22Rv1 (cell line): ENCODE measurements at regions not wholly inside any gene's neighbourhood (a gene's known extent, or its start where the extent isn't known, plus 50 kb on each side); places are given as distances from the start of the nearest gene placed in this dataset.
"Not testable (repeated sequence)": the region's sequence is repeated elsewhere in the genome, so short reads cannot be mapped to it uniquely, and the experiment has no call there.

Source experiments
- ZFX ChIP-seq: fragments of 450-650 bp; IDR thresholded peaks from 2 replicates; pipeline ENCODE4 v1.6.1; 2017; ENCODE audit warnings: antibody characterized with exemption, borderline replicate concordance
- TF ChIP-seq, protein P1 (sequence below): fragments of 450-650 bp; IDR thresholded peaks from 2 replicates; pipeline ENCODE4 v1.5.1; 2017; ENCODE audit warnings: mild to moderate bottlenecking

DNA sequence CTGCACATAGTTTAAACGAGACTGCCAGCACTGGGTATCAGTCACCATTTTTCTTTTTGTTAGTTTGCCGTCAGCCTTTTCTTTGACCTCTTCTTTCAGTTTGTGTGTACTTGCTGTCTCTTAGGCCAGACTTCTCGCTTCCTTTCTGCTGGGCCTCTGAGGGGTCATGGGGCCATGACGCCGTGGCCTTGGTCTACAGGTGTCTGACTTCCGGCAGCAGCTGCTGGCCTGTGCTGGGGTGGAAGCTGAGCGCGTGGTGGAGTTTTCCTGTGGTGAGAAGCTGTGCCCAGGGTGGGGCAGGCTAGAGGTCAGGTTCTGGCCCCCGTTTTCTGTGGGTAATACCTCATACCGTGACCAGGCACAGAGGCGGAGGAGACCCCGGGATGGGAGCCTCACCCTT is 101.6 kb upstream of the PZP start:
- TF ChIP-seq, protein P1, sequence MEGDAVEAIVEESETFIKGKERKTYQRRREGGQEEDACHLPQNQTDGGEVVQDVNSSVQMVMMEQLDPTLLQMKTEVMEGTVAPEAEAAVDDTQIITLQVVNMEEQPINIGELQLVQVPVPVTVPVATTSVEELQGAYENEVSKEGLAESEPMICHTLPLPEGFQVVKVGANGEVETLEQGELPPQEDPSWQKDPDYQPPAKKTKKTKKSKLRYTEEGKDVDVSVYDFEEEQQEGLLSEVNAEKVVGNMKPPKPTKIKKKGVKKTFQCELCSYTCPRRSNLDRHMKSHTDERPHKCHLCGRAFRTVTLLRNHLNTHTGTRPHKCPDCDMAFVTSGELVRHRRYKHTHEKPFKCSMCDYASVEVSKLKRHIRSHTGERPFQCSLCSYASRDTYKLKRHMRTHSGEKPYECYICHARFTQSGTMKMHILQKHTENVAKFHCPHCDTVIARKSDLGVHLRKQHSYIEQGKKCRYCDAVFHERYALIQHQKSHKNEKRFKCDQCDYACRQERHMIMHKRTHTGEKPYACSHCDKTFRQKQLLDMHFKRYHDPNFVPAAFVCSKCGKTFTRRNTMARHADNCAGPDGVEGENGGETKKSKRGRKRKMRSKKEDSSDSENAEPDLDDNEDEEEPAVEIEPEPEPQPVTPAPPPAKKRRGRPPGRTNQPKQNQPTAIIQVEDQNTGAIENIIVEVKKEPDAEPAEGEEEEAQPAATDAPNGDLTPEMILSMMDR = not testable (repeated sequence)
- not testable (repeated sequence) for TF ChIP-seq ZFX
